Stimulated activated naive B cell treated with anti-CD40 and anti-IgM and Interleukin-4, amounts not matched to agents 10 μg/mL and 1 μg/mL and 100 μg/mL, for 72 hours (primary cell): ENCODE measurements at regions not wholly inside any gene's neighbourhood (a gene's known extent, or its start where the extent isn't known, plus 50 kb on each side); places are given as distances from the start of the nearest gene placed in this dataset.
"Not testable (repeated sequence)": the region's sequence is repeated elsewhere in the genome, so short reads cannot be mapped to it uniquely, and the experiment has no call there.

ENCODE experiments used
- ATAC-seq, 2 donors: fragments of 150-1000 bp; cut with Tn5 transposase; replicated peaks; 2 replicates each; pipeline ENCODE4 v1.10.0; 2021; ENCODE audit warnings: moderate library complexity in 1 of 2
- DNase-seq: peaks from one replicate; pipeline ENCODE4 v3.0.0; 2021
- H3K27ac Mint-ChIP-seq: one replicate; pipeline ENCODE4 v1.8.0; 2022; ENCODE audit warnings: mild to moderate bottlenecking, mixed read lengths
- H3K27me3 Mint-ChIP-seq, 2 donors: one replicate each; pipeline ENCODE4 v1.8.0; 2022; ENCODE audit warnings: mixed read lengths in 2 of 2
- H3K36me3 Mint-ChIP-seq, 2 donors: one replicate each; pipeline ENCODE4 v1.8.0; 2022; ENCODE audit warnings: mixed read lengths in 2 of 2, mild to moderate bottlenecking in 1 of 2
- H3K4me1 Mint-ChIP-seq, 2 donors: one replicate each; pipeline ENCODE4 v1.8.0; 2022; ENCODE audit warnings: mixed read lengths in 2 of 2, mild to moderate bottlenecking in 1 of 2
- H3K4me3 Mint-ChIP-seq, 2 donors: one replicate each; pipeline ENCODE4 v1.8.0; 2022; ENCODE audit warnings: mild to moderate bottlenecking in 2 of 2, mixed read lengths in 2 of 2, moderate library complexity in 1 of 2
- H3K9me3 Mint-ChIP-seq, 2 donors: one replicate each; pipeline ENCODE4 v1.8.0; 2022; ENCODE audit warnings: mixed read lengths in 2 of 2, mild to moderate bottlenecking in 1 of 2

DNA sequence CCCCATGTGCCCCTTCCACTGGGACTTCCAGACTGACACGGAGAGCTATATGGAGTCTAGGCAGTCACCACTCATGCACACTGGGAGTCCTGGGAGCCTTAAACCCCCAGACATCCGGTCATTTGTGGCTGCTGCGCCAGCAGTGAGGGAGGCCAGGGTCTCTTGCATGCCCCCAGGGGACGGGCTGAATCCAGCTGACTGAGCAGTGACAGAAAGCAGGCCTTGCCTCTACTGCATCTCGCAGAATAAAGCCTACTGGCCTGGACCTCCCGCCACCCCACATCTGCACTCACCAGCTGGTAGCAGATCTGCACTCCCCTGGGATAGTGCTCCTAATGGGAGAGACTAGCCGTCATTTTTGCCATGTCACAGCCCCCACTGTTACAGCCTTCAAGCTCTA is 1234.2 kb downstream of the FAM133A start:
- Mint-ChIP-seq H3K9me3 (no peaks in the 10 kb centered on the region), H3K36me3 (no peaks in the 10 kb centered on the region), H3K27ac (no peak overlapping the region), H3K27me3 (no peaks in the 10 kb centered on the region), H3K4me1 (no peaks in the 10 kb centered on the region), H3K4me3 (no peak overlapping the region)
- ATAC-seq (no peak), DNase-seq (no peak)

GRCh38 chrX:94908648-94909047 is 1234.6 kb downstream of the FAM133A start:
- Mint-ChIP-seq H3K4me1 (no peaks in the 10 kb centered on the region), H3K27ac (no peak overlapping the region), H3K27me3 (no peaks in the 10 kb centered on the region), H3K9me3 (no peaks in the 10 kb centered on the region), H3K4me3 (no peak overlapping the region), H3K36me3 (no peaks in the 10 kb centered on the region)
- ATAC-seq (no peak), DNase-seq (no peak)

DNA sequence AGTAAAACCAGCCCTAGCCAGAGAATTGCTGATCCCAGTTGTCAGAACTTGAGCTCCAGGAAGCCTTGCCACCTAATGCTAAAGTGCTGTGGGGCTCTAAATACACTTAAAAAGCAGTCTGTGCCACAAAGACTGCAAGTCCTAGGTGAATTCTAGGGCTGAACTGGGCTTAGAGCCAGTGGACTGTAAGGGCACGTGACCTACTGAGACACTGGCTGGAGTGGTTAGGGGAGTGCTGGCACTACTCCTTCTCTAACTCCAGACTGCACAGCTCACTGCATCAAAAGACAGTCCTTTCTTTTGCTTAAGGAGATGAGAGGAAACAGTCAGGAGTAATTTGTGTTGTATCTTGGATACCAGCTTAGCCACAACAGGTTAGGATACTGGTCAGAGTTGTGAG is 1240.2 kb downstream of the FAM133A start:
- H3K36me3 Mint-ChIP-seq, result no peaks in the 10 kb centered on the region
- DNase-seq, result no peak

GRCh38 chrX:94932278-94932965 is 1258.4 kb downstream of the FAM133A start:
- peak; percentile 49 to 91 for ATAC-seq
- Mint-ChIP-seq H3K27ac (no peak overlapping the region), H3K9me3 (peaks cover 4 to 8% of the 10 kb centered on the region in 2 donors)

More for the DNA sequence above, 1240.2 kb downstream of the FAM133A start:
- no peak overlapping the region for H3K4me3 Mint-ChIP-seq
- H3K27me3 Mint-ChIP-seq, result no peaks in the 10 kb centered on the region
- no peak overlapping the region for H3K27ac Mint-ChIP-seq
- no peak for ATAC-seq
- peaks cover 0 to 5% of the 10 kb centered on the region in 2 donors for H3K9me3 Mint-ChIP-seq
- no peaks in the 10 kb centered on the region for H3K4me1 Mint-ChIP-seq

GRCh38 chrX:94936722-94937121 is 1262.7 kb downstream of the FAM133A start:
- no peak overlapping the region for H3K4me3 Mint-ChIP-seq

More at GRCh38 chrX:94932278-94932965, 1258.4 kb downstream of the FAM133A start:
- no peak overlapping the region for H3K4me3 Mint-ChIP-seq
- H3K27me3 Mint-ChIP-seq, result no peaks in the 10 kb centered on the region
- DNase-seq, result no peak
- no peaks in the 10 kb centered on the region for H3K36me3 Mint-ChIP-seq
- peaks cover 0 to 4% of the 10 kb centered on the region in 2 donors for H3K4me1 Mint-ChIP-seq

GRCh38 chrX:94937491-94937890 is 1263.5 kb downstream of the FAM133A start:
- Mint-ChIP-seq H3K27me3 (no peaks in the 10 kb centered on the region), H3K27ac (no peak overlapping the region), H3K4me3 (no peak overlapping the region), H3K36me3 (no peaks in the 10 kb centered on the region), H3K4me1 (peaks cover 0 to 2% of the 10 kb centered on the region in 2 donors), H3K9me3 (peaks cover 4 to 5% of the 10 kb centered on the region in 2 donors)
- ATAC-seq (no peak), DNase-seq (no peak)

More at GRCh38 chrX:94936722-94937121, 1262.7 kb downstream of the FAM133A start:
- peaks cover 4 to 5% of the 10 kb centered on the region in 2 donors for H3K9me3 Mint-ChIP-seq
- H3K27me3 Mint-ChIP-seq, result no peaks in the 10 kb centered on the region
- no peaks in the 10 kb centered on the region for H3K36me3 Mint-ChIP-seq
- ATAC-seq (no peak), DNase-seq (no peak)
- peaks cover 0 to 4% of the 10 kb centered on the region in 2 donors for H3K4me1 Mint-ChIP-seq
- no peak overlapping the region for H3K27ac Mint-ChIP-seq

DNA sequence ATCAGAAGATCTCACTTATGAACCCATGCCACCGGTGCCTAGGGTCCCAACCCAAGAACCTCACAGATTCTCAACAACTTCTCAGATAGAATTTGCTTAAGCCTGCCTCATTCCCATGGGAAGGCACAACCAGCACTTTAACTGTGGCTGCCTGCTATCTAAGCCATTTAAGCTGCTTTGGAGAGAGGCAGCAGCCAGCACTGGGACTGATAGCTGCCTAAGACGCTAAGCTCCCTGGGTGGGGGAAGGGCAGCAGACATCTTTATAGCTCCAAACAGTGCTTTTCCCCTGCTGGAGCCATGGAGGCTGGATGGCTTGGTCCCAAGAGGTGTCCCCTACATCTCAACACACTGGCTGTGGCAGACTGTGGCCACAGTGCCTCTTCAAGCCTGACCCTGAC is 1268.6 kb downstream of the FAM133A start:
- H3K4me1 Mint-ChIP-seq, result no peaks in the 10 kb centered on the region
- H3K36me3 Mint-ChIP-seq, result no peaks in the 10 kb centered on the region
- H3K9me3 Mint-ChIP-seq, result peaks cover 6 to 8% of the 10 kb centered on the region in 2 donors
- no peak overlapping the region for H3K4me3 Mint-ChIP-seq
- ATAC-seq, result no peak
- H3K27ac Mint-ChIP-seq, result no peak overlapping the region
- peaks cover 0 to 5% of the 10 kb centered on the region in 2 donors for H3K27me3 Mint-ChIP-seq
- DNase-seq, result no peak

- not testable (repeated sequence) for H3K4me1 Mint-ChIP-seq, DNase-seq, H3K27ac Mint-ChIP-seq, H3K36me3 Mint-ChIP-seq, H3K4me3 Mint-ChIP-seq, H3K9me3 Mint-ChIP-seq, ATAC-seq, H3K27me3 Mint-ChIP-seq
Observed at GRCh38 chrX:94946137-94946536, 1272.1 kb downstream of the FAM133A start.

DNA sequence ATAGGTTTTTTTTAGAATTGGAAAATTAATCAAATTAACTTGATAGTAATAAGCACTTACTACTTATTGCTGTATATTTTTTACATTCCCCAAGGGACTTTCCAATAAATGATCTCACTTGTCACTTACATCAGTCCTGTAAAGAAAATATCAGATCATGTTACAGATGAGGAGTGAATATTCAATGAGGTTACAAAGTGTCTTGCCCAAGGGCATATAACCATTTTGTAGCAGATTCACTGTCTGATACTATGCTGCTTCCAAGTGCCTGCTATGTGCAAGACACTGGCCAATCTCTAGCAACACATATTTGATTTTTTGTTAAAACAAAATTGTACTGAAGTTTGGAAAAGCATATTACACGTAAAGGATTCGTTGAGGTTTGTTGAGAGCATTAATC is 1287.7 kb downstream of the FAM133A start:
- Mint-ChIP-seq H3K4me1 (no peaks in the 10 kb centered on the region), H3K27ac (no peak overlapping the region), H3K27me3 (no peaks in the 10 kb centered on the region), H3K9me3 (peaks cover 0 to 4% of the 10 kb centered on the region in 2 donors), H3K36me3 (no peaks in the 10 kb centered on the region), H3K4me3 (no peak overlapping the region)
- no peak for ATAC-seq
- no peak for DNase-seq

DNA sequence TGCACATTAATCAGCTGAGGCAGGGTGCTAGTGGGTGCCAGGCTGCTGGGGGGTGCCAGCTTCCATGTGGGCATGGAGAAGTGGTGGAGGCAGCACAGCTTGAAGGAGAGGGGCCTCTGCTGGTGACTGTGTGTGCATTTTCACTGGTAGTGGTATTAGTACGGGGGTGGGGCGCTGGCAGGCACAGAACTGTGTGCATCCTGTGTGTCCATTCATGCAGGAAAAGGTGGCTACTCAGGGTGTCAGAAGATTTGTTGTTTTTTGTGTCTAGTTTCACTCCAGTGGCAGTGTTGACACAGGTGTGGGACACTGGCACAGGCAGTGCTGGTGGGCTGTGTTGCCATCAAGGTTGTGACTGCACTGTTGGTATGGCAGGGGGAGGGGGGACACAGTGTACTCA is 1303.6 kb downstream of the FAM133A start:
- Mint-ChIP-seq H3K9me3 (peaks cover 0 to 2% of the 10 kb centered on the region in 2 donors), H3K4me3 (no peak overlapping the region), H3K4me1 (no peaks in the 10 kb centered on the region), H3K27me3 (no peaks in the 10 kb centered on the region), H3K27ac (no peak overlapping the region), H3K36me3 (no peaks in the 10 kb centered on the region)
- DNase-seq, result no peak
- ATAC-seq, result no peak

DNA sequence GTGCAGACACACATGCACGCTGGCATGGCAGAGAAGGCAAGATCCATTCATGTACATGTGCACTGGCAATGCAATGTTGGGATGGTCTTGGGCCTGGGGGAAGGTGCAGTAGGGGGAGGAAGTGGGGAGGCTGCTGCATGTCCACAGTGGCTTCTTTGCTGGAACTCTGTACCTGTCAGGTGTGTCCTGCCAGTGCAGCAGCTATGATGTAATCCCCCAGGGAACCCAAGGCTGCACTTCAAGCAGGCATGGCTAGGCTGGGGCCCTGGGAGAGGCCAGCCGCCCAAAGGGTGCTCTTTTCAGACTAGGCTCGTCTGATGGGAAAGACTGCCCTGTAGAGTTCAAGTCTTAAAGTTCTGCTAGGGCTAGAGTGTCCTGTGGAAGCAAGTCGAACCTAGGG is 1304.0 kb downstream of the FAM133A start:
- no peak for ATAC-seq
- no peak for DNase-seq
- no peaks in the 10 kb centered on the region for H3K27me3 Mint-ChIP-seq
- no peaks in the 10 kb centered on the region for H3K36me3 Mint-ChIP-seq
- no peak overlapping the region for H3K27ac Mint-ChIP-seq
- H3K9me3 Mint-ChIP-seq, result no peaks in the 10 kb centered on the region
- H3K4me3 Mint-ChIP-seq, result no peak overlapping the region
- no peaks in the 10 kb centered on the region for H3K4me1 Mint-ChIP-seq
